OCI-LY7 (cell line): ENCODE measurements at regions not wholly inside any gene's neighbourhood (a gene's known extent, or its start where the extent isn't known, plus 50 kb on each side); places are given as distances from the start of the nearest gene placed in this dataset.
"Not testable (repeated sequence)": the region's sequence is repeated elsewhere in the genome, so short reads cannot be mapped to it uniquely, and the experiment has no call there.

Experiments used
- BruUV-seq: library from RNA; stranded (reverse); fragments of 400-500 nt; replicated peaks from 2 replicates; lab custom pipeline; 2021; lab: Mats Ljungman, UMichigan
- CTCF ChIA-PET: fragments of 300-600 bp; sonication (Branson Sonifier 250); formaldehyde crosslinking; loops from one replicate; lab custom pipeline; 2022; ENCODE audit warnings: antibody characterized with exemption; ENCODE audit not compliant: unreplicated experiment; lab: Charles Lee
- POLR2A ChIA-PET: fragments of 300-600 bp; sonication (Branson Sonifier 250); formaldehyde crosslinking; loops from one replicate; lab custom pipeline; 2022; ENCODE audit warnings: antibody characterized with exemption; lab: Charles Lee
- DNase-seq: peaks from one replicate; pipeline ENCODE4 v3.0.0-alpha.2; 2015; ENCODE audit warnings: low spot score
- H2AFZ ChIP-seq: fragments of 200-600 bp; sonication (generic), shearing (Covaris generic); 2 replicates; pipeline ENCODE4 v1.6.1; 2014; ENCODE audit warnings: mild to moderate bottlenecking, antibody characterized with exemption, low read length, moderate library complexity
- H3K27ac ChIP-seq: fragments of 200-600 bp; sonication (generic); 2 replicates; pipeline ENCODE4 v1.5.1; 2014; ENCODE audit warnings: mixed run types, low read depth, mild to moderate bottlenecking, moderate library complexity, low read length, inconsistent platforms; ENCODE audit not compliant: poor library complexity, severe bottlenecking
- H3K36me3 ChIP-seq: fragments of 200-600 bp; sonication (generic); 2 replicates; pipeline ENCODE4 v1.6.1; 2014; ENCODE audit warnings: mild to moderate bottlenecking, antibody characterized with exemption, low read length, moderate library complexity, mixed read lengths; ENCODE audit not compliant: insufficient read depth
- H3K4me1 ChIP-seq: fragments of 200-600 bp; sonication (generic); 2 replicates; pipeline ENCODE4 v1.5.1; 2014; ENCODE audit warnings: mild to moderate bottlenecking, low read length; ENCODE audit not compliant: insufficient read depth, poor library complexity, severe bottlenecking
- H3K4me2 ChIP-seq: fragments of 200-600 bp; sonication (generic); 2 replicates; pipeline ENCODE4 v1.6.1; 2014; ENCODE audit warnings: mild to moderate bottlenecking, low read length
- H3K4me3 ChIP-seq: fragments of 200-600 bp; sonication (generic); 2 replicates; pipeline ENCODE4 v1.5.1; 2014; ENCODE audit warnings: mild to moderate bottlenecking, low read depth, low read length; ENCODE audit not compliant: poor library complexity, severe bottlenecking
- H3K79me2 ChIP-seq: fragments of 200-600 bp; sonication (generic); 2 replicates; pipeline ENCODE4 v1.6.1; 2016; ENCODE audit warnings: low read depth, mild to moderate bottlenecking, low read length, moderate library complexity, mixed read lengths; ENCODE audit not compliant: insufficient read depth
- H3K9me2 ChIP-seq: fragments of 200-600 bp; sonication (generic); 2 replicates; pipeline ENCODE4 v1.6.1; 2016; ENCODE audit warnings: mild to moderate bottlenecking, low read length, mixed read lengths; ENCODE audit not compliant: insufficient read depth
- H3K9me3 ChIP-seq: fragments of 200-600 bp; sonication (generic); 2 replicates; pipeline ENCODE4 v1.6.1; 2014; ENCODE audit warnings: mild to moderate bottlenecking, mixed run types, low read length, mixed read lengths
- H4K20me1 ChIP-seq: fragments of 200-600 bp; sonication (generic); 2 replicates; pipeline ENCODE4 v1.6.1; 2014; ENCODE audit warnings: mild to moderate bottlenecking, antibody characterized with exemption, low read length, moderate library complexity, mixed read lengths; ENCODE audit not compliant: insufficient read depth
- CTCF ChIP-seq: fragments of 200-600 bp; sonication (generic); conservative IDR thresholded peaks from 2 replicates; pipeline ENCODE4 v1.5.1; 2014; ENCODE audit warnings: mild to moderate bottlenecking, antibody characterized with exemption, low read length, moderate library complexity, mixed read lengths
- EZH2phosphoT487 ChIP-seq: fragments of 200-600 bp; sonication (generic); IDR thresholded peaks from 2 replicates; pipeline ENCODE4 v1.6.1; 2018; ENCODE audit warnings: low read depth, borderline replicate concordance, mild to moderate bottlenecking, mixed run types, antibody characterized with exemption, low read length, moderate library complexity, mixed read lengths
- intact Hi-C: fragments of 100-400 bp; cut with micrococcal nuclease; formaldehyde crosslinking; loops from one replicate; pipeline ENCODE4 v1.10.0; 2022; ENCODE audit not compliant: unreplicated experiment

DNA sequence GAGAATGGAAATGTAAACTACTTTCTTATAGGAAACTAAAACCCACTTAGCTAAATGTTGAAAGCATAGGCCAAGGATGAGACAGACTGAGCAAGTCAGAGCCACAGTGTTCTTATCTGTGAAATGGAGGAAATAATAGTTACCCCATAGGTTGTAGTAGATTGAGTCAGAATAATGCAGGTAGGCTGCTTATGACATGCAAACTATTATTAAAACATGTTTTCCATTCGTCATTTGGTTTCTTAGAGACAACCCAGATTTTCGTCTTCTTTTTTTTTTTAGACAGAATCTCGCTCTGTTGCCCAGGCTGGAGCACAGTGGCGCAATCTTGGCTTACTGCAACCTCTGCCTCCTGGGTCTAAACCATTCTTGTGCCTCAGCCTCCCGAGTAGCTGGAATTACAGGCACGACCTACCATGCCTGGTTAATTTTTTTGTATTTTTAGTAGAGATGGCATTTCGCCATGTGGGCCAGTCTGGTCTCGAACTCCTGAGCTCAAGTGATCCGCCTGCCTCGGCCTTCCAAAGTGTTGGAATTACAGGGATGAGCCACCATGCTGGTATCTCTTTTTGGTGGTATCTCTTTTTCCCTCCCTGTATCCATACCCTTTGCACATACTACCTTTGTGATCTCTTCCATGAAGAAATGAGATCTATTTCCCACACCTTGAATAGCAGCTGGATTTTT is 196.5 kb upstream of the ZNF217 start:
- intact Hi-C loops: no loop called here
- Histone ChIP-seq H3K9me2 (no peaks in the 10 kb centered on the region), H3K36me3 (no peaks in the 10 kb centered on the region), H3K4me1 (peaks cover 12% of the 10 kb centered on the region), H3K9me3 (no peaks in the 10 kb centered on the region), H2AFZ (0 out of 2 replicates have a peak overlapping the region, but pooled peaks have one; percentile 9), H3K4me3 (no peak overlapping the region), H3K79me2 (peaks cover 6% of the 10 kb centered on the region; the same call in 1 of the 2 replicates), H3K4me2 (no peak overlapping the region), H3K27ac (no peak overlapping the region), H4K20me1 (no peaks in the 10 kb centered on the region)
- ChIA-PET POLR2A (interaction anchor here (0.6 kb wide), 1 partner anchor 20 kb away, joined by 4 read pairs; no protein-coding TSS in a partner anchor), CTCF (no interaction called here)
- TF ChIP-seq CTCF: no peak
- no peak for TF ChIP-seq EZH2phosphoT487
- no TSS peak for BruUV-seq
- DNase-seq: no peak

GRCh38 chr20:53788253-53789022 is 194.8 kb upstream of the ZNF217 start:
- CTCF ChIA-PET: no interaction called here
- POLR2A ChIA-PET: no interaction called here
- no peak overlapping the region for H3K4me3 ChIP-seq
- no peaks in the 10 kb centered on the region for H3K9me2 ChIP-seq
- BruUV-seq: no TSS peak
- no peak overlapping the region for H3K27ac ChIP-seq
- peaks cover 6% of the 10 kb centered on the region; the same call in 1 of the 2 replicates for H3K79me2 ChIP-seq
- no peak for DNase-seq
- intact Hi-C loops: no loop called here
- H3K36me3 ChIP-seq: no peaks in the 10 kb centered on the region
- H3K4me2 ChIP-seq: no peak overlapping the region
- no peak overlapping the region for H2AFZ ChIP-seq
- no peaks in the 10 kb centered on the region for H3K9me3 ChIP-seq
- H4K20me1 ChIP-seq: no peaks in the 10 kb centered on the region
- H3K4me1 ChIP-seq: peaks cover 12% of the 10 kb centered on the region
- TF ChIP-seq EZH2phosphoT487 (no peak), CTCF (no peak)

GRCh38 chr20:53787491-53787931 is 193.9 kb upstream of the ZNF217 start:
- H3K36me3 ChIP-seq, H3K79me2 ChIP-seq, H4K20me1 ChIP-seq, H3K4me2 ChIP-seq, H3K9me3 ChIP-seq, BruUV-seq, CTCF ChIA-PET, DNase-seq, H3K9me2 ChIP-seq, H2AFZ ChIP-seq, H3K27ac ChIP-seq, intact Hi-C loops, H3K4me3 ChIP-seq: not testable (repeated sequence)
- H3K4me1 ChIP-seq: peaks cover 12% of the 10 kb centered on the region
- POLR2A ChIA-PET: interaction anchor here (2.3 kb wide), 1 partner anchor 13 kb away, joined by 22 read pairs; no protein-coding TSS in a partner anchor
